Stomach (tissue), 4 donors: ENCODE measurements at regions not wholly inside any gene's neighbourhood (a gene's known extent, or its start where the extent isn't known, plus 50 kb on each side); places are given as distances from the start of the nearest gene placed in this dataset.

ENCODE experiments used
- CTCF ChIP-seq, 7 experiments: fragments of 450-650 bp in 4 of 7; fragments of 200-600 bp in 3 of 7; sonication (generic) in 3 of 7; IDR thresholded peaks; one replicate each; pipeline ENCODE4 v1.5.1; 2016 to 2019; ENCODE audit warnings: antibody characterized with exemption in 7 of 7, control low read depth in 2 of 7, mild to moderate bottlenecking in 1 of 7
- EP300 ChIP-seq: sonication (generic); formaldehyde crosslinking; IDR thresholded peaks from one replicate; pipeline ENCODE4 v1.6.1; 2017; ENCODE audit warnings: antibody characterized with exemption
- POLR2A ChIP-seq, 4 donors: fragments of 450-650 bp; IDR thresholded peaks; one replicate each; pipeline ENCODE4 v1.6.1; 2016; ENCODE audit warnings: antibody characterized with exemption in 4 of 4, control low read depth in 2 of 4, mild to moderate bottlenecking in 1 of 4, moderate library complexity in 1 of 4
- POLR2AphosphoS5 ChIP-seq, 3 donors: sonication (generic); formaldehyde crosslinking; IDR thresholded peaks; one replicate each; pipeline ENCODE4 v1.6.1; 2016; ENCODE audit warnings: antibody characterized with exemption in 3 of 3

GRCh38 chr5:167897371-167897770 lies 394.1 kb upstream of the WWC1 start:
- no peak for TF ChIP-seq POLR2A (IDR thresholded peaks at IDR 0.05)
- TF ChIP-seq CTCF (IDR thresholded peaks at IDR 0.05) = no peak
- TF ChIP-seq EP300 = no peak
- TF ChIP-seq POLR2AphosphoS5 (IDR thresholded peaks at IDR 0.05) = no peak
